ENCODE measurements at regions not wholly inside any gene's neighbourhood (a gene's known extent, or its start where the extent isn't known, plus 50 kb on each side); places are given as distances from the start of the nearest gene placed in this dataset.

DNA sequence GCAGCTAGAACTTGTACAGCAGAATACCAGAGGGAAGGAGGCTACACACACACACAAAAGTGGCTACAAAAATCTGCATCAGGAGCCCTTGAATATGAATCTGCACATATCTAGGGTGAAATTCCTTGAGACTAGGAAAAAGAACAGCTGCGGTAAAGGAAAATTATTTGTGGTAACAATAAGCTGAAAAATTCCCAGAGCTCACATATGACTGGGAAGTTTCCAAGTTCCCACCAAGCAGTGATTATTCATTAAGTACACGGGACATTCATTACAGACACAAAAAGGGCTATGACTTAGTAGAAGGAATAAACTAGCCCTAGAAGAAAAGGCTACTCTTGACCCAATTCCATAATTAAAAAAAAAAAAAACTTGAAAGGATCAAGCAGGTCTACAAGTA, 149.5 kb upstream of the BACE2 start:
- no peaks in the 10 kb centered on the region for H3K36me3 ChIP-seq (ENCODE audit: control insufficient read depth in 2 of 4, insufficient read depth in 4 of 4, low read length in 3 of 4)
- H4K5ac ChIP-seq (ENCODE audit: insufficient read length, low read depth, low read length), result no peak overlapping the region
- no peak overlapping the region for H3K14ac ChIP-seq (ENCODE audit: insufficient read length)
- H3K79me2 ChIP-seq (ENCODE audit: control insufficient read depth in 1 of 2, insufficient read depth in 2 of 2, low read length in 2 of 2), result no peaks in the 10 kb centered on the region
- H3K4me3 ChIP-seq (ENCODE audit: extremely low read depth in 1 of 4, insufficient read depth in 2 of 4, low read depth in 3 of 4, low read length in 4 of 4), result no peak overlapping the region
- H3K4ac ChIP-seq (replicated peaks; ENCODE audit: insufficient read length, low read depth, low read length), result no peak overlapping the region
- H4K20me1 ChIP-seq (replicated peaks in 1 of 2; ENCODE audit: control insufficient read depth in 1 of 2, insufficient read depth in 2 of 2, low read length in 2 of 2), result no peaks in the 10 kb centered on the region
- H2BK12ac ChIP-seq (ENCODE audit: low read depth, low read length), result no peak overlapping the region
- no peak overlapping the region for H3K27ac ChIP-seq (ENCODE audit: low read depth, low read length)
- H3K9me3 ChIP-seq (ENCODE audit: insufficient read depth in 2 of 2, low read depth in 1 of 2, low read length in 1 of 2), result no peaks in the 10 kb centered on the region
- no peak for FAIRE-seq
- no peak overlapping the region for H3K4me2 ChIP-seq (ENCODE audit: insufficient read depth in 1 of 2, low read depth in 2 of 2, low read length in 2 of 2)
- no peaks in the 10 kb centered on the region for H3K23me2 ChIP-seq (ENCODE audit: low read depth, low read length)
- no peak overlapping the region for H2AK5ac ChIP-seq (ENCODE audit: low read depth, low read length)
- ChIA-PET POLR2A (ENCODE audit: partially characterized antibody) (interaction anchor here (0.6 to 1.1 kb wide), 2 partner anchors 10 to 178 kb away, joined by 3 read pairs; no protein-coding TSS in a partner anchor), CTCF (ENCODE audit: partially characterized antibody) (interaction anchor here (0.7 to 1.7 kb wide), 3 partner anchors 9 to 360 kb away, joined by 3 to 4 read pairs (median 3); no protein-coding TSS in a partner anchor)
- no peak overlapping the region for H3K23ac ChIP-seq (ENCODE audit: insufficient read length)
- no peak for DNase-seq (ENCODE audit: low read depth in 1 of 2, low spot score in 2 of 2)
- H4K8ac ChIP-seq (ENCODE audit: extremely low read depth, insufficient read depth, low read length), result no peak overlapping the region
- 80% methylated on average over 2 of the region's 2 CpGs; no CpG with 5 or more reads in 1 of the 2 experiments for WGBS, 2 experiments (ENCODE audit: extremely low coverage in 1 of 2, insufficient coverage in 1 of 2, insufficient read length in 1 of 2, insufficient replicate concordance in 2 of 2, low coverage in 1 of 2, low lambda C conversion rate in 2 of 2, missing lambda C conversion rate in 1 of 2)
- H2BK20ac ChIP-seq (ENCODE audit: low read length), result no peak overlapping the region
- no peak overlapping the region for H2BK15ac ChIP-seq (ENCODE audit: low read length)
- no peak overlapping the region for H2BK5ac ChIP-seq (ENCODE audit: low read depth, low read length)
- H3K9ac ChIP-seq (replicated peaks in 1 of 4; ENCODE audit: extremely low read depth in 1 of 4, low read depth in 3 of 4, low read length in 3 of 4), result no peak overlapping the region
- no peak overlapping the region for H2AFZ ChIP-seq (ENCODE audit: low read length)
- H4K91ac ChIP-seq (replicated peaks; ENCODE audit: insufficient read length, low read length), result no peak overlapping the region
- H3K27me3 ChIP-seq (replicated peaks in 1 of 4; ENCODE audit: control insufficient read depth in 3 of 4, extremely low read depth in 1 of 4, insufficient read depth in 3 of 4, low read length in 3 of 4), result no peaks in the 10 kb centered on the region
- no peak overlapping the region for H3K56ac ChIP-seq (replicated peaks; ENCODE audit: insufficient read length, low read depth, low read length)
- no peaks in the 10 kb centered on the region for H3K79me1 ChIP-seq (ENCODE audit: low read depth, low read length)
- H2BK120ac ChIP-seq (replicated peaks; ENCODE audit: low read depth, low read length), result no peak overlapping the region
- no peak overlapping the region for H3K18ac ChIP-seq (ENCODE audit: extremely low read depth, low read length)
- no peak for TF ChIP-seq CTBP2 (IDR thresholded peaks at IDR 0.05; ENCODE audit: borderline replicate concordance, insufficient read depth, insufficient read length, low read length)
- H3K4me1 ChIP-seq (replicated peaks in 1 of 4; ENCODE audit: control insufficient read depth in 3 of 4, insufficient read depth in 4 of 4, low read length in 3 of 4), result no peaks in the 10 kb centered on the region

Data from H1 (cell line).